Omental fat pad (tissue), 3 donors: ENCODE measurements at regions not wholly inside any gene's neighbourhood (a gene's known extent, or its start where the extent isn't known, plus 50 kb on each side); places are given as distances from the start of the nearest gene placed in this dataset.

Source experiments
- ATAC-seq: fragments of 150-250 bp; one replicate; pipeline ENCODE4 v1.9.1; 2016; ENCODE audit warnings: mild to moderate bottlenecking, moderate library complexity; ENCODE audit not compliant: low FRiP score
- DNase-seq: peaks from one replicate; pipeline ENCODE4 v3.0.0-alpha.2; 2019; ENCODE audit warnings: low spot score
- TF ChIP-seq, protein P1 (sequence below), 3 donors: fragments of 450-650 bp; IDR thresholded peaks; one replicate each; pipeline ENCODE4 v1.5.1; 2016 to 2017; ENCODE audit warnings: antibody characterized with exemption in 3 of 3, mild to moderate bottlenecking in 3 of 3, moderate library complexity in 2 of 3

DNA sequence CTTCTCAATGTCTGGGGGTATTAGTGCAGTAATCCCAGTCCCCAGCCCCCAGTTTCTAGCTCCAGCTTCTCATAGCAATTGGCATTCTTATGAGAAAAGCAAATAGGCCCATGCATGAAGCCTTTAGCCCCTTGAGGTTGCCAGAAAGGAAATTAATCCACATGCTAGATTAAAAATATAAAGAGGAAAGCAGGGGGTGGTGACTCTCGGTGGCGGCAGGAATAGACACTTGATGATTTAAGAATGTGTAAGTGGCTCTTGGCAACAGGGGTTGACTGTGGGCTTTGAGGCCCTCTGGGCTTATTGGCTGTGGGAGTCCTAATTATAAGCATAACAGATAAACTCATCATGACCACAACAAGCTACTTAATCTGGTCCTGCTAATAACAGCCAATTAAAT, 1367.3 kb upstream of the FLRT2 start:
- ATAC-seq (no peak), DNase-seq (no peak)
- TF ChIP-seq, protein P1, sequence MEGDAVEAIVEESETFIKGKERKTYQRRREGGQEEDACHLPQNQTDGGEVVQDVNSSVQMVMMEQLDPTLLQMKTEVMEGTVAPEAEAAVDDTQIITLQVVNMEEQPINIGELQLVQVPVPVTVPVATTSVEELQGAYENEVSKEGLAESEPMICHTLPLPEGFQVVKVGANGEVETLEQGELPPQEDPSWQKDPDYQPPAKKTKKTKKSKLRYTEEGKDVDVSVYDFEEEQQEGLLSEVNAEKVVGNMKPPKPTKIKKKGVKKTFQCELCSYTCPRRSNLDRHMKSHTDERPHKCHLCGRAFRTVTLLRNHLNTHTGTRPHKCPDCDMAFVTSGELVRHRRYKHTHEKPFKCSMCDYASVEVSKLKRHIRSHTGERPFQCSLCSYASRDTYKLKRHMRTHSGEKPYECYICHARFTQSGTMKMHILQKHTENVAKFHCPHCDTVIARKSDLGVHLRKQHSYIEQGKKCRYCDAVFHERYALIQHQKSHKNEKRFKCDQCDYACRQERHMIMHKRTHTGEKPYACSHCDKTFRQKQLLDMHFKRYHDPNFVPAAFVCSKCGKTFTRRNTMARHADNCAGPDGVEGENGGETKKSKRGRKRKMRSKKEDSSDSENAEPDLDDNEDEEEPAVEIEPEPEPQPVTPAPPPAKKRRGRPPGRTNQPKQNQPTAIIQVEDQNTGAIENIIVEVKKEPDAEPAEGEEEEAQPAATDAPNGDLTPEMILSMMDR (IDR thresholded peaks at IDR 0.05) = no peak

DNA sequence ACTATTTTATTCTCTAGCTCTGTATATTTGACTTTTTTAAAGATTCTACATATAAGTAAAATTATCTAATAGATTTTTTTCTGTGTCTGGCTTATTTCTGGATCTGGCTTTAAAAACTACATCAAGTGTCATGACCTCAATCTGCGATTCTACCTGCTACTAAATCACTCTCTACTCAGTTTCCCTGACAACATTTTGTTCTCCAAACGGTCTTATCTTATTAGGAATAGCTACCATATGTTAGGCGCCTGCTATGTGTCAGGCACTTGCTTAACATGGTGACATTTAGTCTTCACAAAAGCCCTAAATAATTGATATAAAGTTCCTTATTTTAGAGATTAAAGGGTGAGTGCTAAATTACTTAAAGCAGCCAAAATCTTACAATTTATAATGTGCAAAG, 1362.9 kb upstream of the FLRT2 start:
- ATAC-seq (no peak), DNase-seq (no peak)
- TF ChIP-seq, protein P1 (IDR thresholded peaks at IDR 0.05) = no peak

DNA sequence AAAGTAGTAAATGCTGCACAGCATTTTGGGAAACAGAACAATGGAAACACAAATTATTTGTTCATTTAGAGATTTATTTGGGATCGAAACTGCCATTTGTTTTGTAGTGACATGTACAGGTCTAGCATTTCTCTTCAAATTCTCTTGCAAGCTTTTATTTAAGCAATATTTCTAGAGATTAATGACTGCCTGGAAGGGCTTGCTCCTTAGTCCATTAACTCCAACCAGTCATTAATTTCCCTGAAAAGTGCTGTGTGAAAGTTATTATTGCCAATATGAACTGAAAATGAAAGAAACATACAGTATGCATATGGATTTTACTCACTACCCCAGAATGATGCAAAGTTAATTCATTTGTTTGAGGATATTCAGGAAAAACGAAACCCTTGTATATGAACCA, 1349.6 kb upstream of the FLRT2 start:
- TF ChIP-seq, protein P1 (IDR thresholded peaks at IDR 0.05) = no peak
- ATAC-seq (no peak), DNase-seq (no peak)

DNA sequence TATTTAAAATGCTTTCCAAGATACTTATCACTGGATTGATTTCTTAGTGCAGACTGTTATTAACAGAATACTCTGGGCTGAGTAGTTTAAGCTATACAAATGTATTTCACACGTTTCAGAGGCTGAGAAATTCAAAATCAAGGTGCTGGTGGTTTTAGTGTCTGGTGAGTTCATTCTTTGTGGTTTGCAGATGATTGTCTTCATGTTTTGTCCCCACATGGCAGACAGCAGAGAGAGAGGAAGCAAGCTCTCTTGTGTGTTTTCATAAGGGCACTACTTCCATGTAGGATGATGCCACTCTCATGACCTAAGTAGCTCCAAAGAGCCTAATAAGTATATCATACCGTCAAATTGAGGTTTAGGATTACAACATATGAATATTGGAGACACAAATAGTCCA, 1348.9 kb upstream of the FLRT2 start:
- ATAC-seq (no peak), DNase-seq (no peak)
- TF ChIP-seq, protein P1 (IDR thresholded peaks at IDR 0.05) = no peak

DNA sequence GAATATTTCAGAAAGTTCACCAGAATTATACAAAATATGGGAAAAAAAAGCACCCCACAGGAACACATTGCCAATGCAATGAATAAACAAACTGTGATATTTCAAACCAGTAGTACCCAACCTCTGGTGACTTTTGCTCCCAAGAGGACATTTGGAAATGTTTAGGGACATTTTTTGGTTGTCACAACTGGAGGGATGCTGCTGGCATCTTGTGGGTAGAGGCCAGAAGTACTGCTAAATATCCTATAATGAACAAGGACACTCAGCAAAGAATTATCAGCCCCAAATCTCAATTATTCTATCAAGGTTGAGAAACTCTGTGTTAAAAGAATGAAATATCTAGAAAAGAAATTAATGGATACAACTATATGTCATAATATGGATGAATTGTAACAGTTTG, 1334.4 kb upstream of the FLRT2 start:
- ATAC-seq = no peak
- TF ChIP-seq, protein P1 (IDR thresholded peaks at IDR 0.05) = no peak

DNA sequence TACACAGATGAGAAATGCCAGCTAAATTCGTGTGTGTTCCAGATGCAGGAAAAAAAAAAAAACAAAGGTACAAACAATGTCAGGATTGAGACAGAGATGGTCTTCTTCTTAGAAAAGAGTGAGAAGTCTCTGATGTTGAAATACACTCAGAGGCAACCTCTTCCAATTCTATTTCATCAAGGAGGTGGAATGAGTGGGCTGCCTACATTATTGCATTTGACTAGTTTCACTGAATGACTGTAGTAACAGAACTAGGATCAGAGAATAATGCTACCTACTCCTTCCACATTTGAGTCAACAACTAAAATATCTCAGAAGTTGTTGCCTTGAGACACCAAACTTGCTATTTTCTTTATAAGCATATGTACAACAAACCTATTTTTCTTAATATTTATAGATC, 1332.2 kb upstream of the FLRT2 start:
- TF ChIP-seq, protein P1 (IDR thresholded peaks at IDR 0.05) = no peak
- ATAC-seq (no peak), DNase-seq (no peak)

More for the DNA sequence above, 1334.4 kb upstream of the FLRT2 start:
- DNase-seq = no peak

DNA sequence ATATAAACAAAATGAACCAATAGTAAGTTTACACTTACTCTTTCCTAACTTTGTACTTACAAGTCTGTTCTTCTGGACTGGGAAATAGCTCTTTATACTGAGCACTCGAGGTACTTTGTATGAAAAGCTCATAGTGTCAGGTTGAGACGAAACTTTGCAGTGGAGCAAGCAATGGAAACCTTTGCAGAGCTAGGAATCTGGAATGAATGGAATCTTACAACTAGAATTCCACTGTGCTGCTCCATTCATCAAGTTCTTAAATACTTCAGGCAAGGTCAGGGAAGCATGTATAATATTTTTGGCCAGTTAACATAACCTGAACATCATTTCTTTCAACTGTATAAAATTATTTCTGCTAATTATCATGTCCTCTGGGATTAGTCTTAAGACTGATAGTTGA, 1327.5 kb upstream of the FLRT2 start:
- TF ChIP-seq, protein P1 (IDR thresholded peaks at IDR 0.05) = no peak
- DNase-seq = no peak
- ATAC-seq = peak; percentile 44
